ENCODE measurements at regions not wholly inside any gene's neighbourhood (a gene's known extent, or its start where the extent isn't known, plus 50 kb on each side); places are given as distances from the start of the nearest gene placed in this dataset.

DNA sequence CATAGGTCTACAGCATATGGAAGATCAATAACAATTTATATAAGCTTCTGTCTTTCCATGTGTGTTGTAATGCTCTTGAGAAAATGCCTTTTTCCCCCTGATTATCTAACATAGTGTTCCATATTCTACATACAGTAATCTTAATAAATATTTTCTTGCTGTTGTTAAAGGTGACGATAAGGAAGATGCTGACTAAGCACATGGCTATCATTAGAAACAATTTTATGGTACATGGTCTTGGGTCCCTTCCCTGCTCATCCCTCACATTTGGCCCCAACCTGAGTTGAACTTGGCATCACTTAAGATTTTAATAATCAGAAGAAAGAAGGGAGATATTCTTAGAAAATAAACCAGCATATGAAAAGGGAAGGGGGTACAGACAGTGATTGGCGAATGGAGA lies 382.1 kb upstream of the CDH20 start:
- no peak for TF ChIP-seq POLR2A (IDR thresholded peaks at IDR 0.05)
- TF ChIP-seq, protein P1, sequence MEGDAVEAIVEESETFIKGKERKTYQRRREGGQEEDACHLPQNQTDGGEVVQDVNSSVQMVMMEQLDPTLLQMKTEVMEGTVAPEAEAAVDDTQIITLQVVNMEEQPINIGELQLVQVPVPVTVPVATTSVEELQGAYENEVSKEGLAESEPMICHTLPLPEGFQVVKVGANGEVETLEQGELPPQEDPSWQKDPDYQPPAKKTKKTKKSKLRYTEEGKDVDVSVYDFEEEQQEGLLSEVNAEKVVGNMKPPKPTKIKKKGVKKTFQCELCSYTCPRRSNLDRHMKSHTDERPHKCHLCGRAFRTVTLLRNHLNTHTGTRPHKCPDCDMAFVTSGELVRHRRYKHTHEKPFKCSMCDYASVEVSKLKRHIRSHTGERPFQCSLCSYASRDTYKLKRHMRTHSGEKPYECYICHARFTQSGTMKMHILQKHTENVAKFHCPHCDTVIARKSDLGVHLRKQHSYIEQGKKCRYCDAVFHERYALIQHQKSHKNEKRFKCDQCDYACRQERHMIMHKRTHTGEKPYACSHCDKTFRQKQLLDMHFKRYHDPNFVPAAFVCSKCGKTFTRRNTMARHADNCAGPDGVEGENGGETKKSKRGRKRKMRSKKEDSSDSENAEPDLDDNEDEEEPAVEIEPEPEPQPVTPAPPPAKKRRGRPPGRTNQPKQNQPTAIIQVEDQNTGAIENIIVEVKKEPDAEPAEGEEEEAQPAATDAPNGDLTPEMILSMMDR (IDR thresholded peaks at IDR 0.05), result no peak
